GM21737 (cell line): ENCODE measurements at regions not wholly inside any gene's neighbourhood (a gene's known extent, or its start where the extent isn't known, plus 50 kb on each side); places are given as distances from the start of the nearest gene placed in this dataset.
"Not testable (repeated sequence)": the region's sequence is repeated elsewhere in the genome, so short reads cannot be mapped to it uniquely, and the experiment has no call there.

Experiments
- ATAC-seq: cut with Tn5 transposase; IDR thresholded peaks from one replicate; pipeline ENCODE4 v1.9.1; 2021; ENCODE audit warnings: mild to moderate bottlenecking, moderate library complexity; ENCODE audit not compliant: unreplicated experiment

- not testable (repeated sequence) for ATAC-seq
Measured at GRCh38 chr14:106477600-106477999, 951.2 kb downstream of the TMEM121 start.

DNA sequence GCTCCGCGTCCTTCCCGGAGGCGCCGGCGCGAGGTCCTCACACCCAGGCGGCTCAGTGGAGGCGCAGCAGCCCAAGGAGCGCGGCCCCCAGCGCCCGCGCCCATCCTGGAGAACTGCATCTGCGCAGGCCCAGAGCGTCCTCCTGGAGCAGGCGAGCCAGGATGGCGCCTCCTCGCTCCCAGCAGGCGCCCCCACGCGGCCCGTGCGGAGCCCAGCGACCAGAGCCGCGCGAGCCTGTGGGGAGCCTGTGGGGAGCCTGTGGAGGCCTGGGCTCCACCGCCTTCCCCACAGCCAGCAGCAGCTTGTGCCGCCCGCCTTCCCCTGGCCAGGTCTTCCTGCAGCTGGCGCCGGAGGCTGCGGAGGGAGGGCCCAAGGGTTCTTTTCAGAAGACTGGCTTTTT is 953.9 kb downstream of the TMEM121 start:
- ATAC-seq = not testable (repeated sequence)

DNA sequence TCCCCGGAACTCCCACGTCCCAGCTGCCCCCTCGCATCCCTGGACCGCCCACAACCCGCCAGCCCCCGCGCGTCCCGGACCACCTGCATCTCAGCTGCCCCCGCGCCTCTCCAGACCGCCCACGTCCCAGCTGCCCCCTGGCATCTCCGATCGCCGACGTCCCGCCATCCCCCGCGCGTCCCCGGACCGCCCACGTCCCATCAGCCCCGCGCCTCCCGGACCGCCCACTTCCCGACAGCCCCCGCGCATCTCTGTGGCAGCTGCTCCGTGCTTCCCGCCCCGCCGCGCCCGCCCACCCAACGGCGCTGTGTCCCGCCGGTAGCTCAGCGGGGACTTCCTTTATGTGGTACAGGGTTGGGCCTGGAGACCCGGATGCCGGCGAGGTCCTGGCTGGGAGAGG is 955.8 kb downstream of the TMEM121 start:
- not testable (repeated sequence) for ATAC-seq

DNA sequence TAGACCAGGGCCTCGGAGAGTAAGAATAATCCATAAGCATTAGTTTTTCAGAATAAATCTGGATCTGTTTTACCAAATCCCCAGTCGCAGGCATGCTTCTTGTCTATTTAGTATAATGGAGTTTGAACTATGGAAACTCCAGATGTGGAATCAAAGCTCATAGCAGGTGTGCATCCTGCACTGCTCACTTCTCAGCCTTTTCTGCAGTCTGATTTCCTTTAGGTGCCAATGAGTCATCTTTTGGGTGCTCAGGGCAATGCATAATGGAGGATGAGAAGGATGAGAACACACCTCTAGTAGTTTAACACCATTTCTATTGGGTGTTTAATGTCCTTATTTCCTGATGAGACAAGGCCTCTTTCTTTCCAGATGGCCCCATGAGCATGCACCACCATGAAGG is 961.2 kb downstream of the TMEM121 start:
- no peak for ATAC-seq

DNA sequence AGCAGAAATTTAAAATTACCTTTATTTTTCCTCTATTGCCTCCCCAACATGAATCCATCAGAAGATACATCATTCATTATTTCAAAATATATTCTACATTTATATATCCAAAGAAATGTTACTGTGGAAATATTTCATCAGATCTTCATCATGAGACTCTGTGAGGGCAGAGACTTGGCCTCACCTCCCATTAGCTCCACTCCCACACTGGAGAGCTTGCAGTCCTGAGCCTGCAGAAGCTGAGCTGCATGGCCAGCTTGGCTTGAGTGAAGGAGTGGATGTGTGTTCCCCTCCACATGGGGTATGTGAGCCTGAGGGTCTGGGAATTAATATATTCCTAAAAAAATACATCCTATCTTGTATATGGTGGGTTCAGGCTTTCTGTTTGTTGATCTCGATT is 961.9 kb downstream of the TMEM121 start:
- no peak for ATAC-seq

DNA sequence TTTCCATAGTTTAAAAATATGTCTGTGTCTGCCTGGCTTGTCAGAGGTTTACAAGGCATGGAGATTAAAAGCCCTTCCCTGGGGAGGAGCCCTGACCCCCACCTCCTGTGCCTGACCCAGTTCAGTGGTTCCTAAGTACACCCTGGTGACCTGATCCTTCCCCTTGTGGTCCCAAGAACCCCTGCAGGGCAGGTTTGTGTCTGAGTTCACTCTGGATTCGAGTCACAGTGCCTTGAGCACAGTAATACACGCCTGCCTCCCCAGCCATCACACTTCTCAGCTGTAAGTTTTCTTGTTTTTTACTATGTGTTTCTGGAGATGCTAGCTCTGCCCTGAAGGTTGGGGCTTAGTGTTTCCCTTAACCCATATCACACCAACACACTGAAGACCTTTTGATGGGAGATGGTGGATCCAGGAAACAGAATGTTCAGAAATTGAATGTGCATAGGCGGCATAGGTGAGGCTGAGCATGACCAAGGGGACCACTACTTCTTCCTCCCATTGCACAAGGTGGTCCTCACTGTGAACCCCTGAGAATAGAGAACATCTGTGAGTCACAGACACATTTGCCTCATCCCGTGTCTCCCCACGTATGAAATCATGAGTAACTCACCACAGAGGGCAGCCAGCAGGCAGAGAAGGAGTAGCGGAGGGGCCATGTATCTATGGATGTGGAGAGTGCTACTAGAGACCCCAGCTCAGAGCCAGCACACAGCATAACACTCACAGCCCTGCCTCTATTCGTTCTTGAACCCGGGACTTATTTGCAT is 962.9 kb downstream of the TMEM121 start:
- ATAC-seq = no peak

GRCh38 chr14:106490442-106490841 is 964.1 kb downstream of the TMEM121 start:
- ATAC-seq = no peak

DNA sequence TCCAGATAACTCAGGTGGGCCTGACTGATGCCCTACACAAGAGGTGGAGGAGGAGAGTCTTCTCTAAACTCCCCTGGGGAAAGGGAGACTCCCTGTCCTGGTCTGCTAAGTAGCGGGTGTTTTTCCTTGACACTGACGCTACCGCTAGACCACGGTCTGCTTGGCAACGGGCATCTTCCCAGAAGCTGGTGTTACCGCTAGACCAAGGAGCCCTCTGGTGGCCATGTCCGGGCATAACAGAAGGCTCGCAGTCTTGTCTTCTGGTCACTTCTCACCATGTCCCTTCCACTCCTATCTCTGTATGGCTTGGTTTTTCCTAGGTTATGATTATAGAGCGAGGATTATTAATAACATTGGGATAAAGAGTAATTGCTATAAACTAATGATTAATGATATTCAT is 965.5 kb downstream of the TMEM121 start:
- ATAC-seq = no peak

GRCh38 chr14:106493962-106494823 is 967.8 kb downstream of the TMEM121 start:
- no peak for ATAC-seq

DNA sequence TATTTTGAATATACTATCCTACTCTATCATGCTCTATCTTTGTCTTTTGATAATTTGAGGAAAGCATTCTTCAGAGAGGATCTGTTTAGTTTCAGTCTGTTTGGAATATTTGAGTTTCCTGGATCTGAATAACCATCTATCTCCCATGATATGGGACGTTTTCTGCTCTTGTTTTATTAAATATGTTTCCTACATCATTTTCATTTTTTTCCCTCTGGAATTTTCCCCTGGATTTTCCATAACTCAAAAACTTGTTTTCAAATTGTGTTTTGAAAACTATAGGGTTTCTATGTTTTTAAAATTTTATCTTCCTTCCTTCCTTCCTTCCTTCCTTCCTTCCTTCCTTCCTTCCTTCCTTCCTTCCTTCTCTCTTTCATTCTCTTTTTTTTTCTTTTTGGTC is 974.2 kb downstream of the TMEM121 start:
- no peak for ATAC-seq

DNA sequence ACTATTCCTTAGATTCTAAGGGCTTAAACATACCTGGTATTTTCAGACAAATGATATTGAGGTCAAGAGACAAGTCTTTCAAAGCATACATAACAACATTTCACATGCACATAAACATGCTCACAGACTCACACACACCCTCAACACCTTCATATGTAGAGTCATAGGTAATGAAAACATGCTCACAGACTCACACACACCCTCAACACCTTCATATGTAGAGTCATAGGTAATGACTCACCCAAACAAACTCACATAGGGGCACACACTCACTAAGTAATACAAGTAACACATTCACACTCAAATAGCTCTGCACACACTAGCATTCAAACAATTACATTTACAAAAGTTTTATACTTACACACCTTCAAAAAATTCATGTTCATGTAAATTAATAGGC is 975.5 kb downstream of the TMEM121 start:
- no peak for ATAC-seq

DNA sequence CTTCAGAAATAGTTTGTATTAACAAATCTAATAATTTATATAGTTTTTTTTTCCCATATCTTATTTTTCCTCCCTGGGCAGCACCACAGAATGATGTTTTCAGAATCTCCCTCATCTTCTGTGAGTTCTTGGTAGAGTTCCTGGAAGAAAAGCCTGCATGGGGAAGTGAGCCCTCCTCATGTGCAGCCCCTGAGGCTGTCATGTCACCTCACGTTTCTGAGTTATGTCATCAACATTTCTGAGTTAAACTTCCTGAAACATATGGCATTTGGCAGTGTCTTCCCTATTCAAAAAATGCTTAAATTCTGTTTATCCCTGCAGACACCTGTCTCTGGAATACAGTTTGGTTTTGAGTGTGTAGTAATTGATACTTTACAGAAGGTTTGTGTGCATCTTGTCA is 979.0 kb downstream of the TMEM121 start:
- ATAC-seq = no peak

DNA sequence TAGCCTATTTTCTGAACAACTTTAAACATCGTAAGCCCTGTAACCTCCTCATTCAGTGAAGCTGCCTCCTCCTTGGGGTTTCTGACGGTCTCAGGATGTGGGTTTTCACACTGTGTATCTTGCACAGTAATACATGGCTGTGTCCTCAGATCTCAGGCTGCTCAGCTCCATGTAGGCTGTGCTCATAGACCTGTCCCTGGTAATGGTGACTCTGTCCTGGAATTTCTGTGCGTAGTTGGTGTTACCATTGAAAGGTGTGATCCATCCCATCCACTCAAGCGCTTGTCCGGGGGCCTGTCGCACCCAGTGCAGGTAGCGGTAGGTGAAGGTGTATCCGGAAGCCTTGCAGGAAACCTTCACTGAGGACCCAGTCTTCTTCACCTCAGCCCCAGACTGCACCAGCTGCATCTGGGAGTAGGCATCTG is 980.5 kb downstream of the TMEM121 start:
- ATAC-seq = no peak

- ATAC-seq = no peak
Measured at GRCh38 chr14:106507354-106507753, 981.0 kb downstream of the TMEM121 start.

- no peak for ATAC-seq
Measured at GRCh38 chr14:106508216-106508615, 981.8 kb downstream of the TMEM121 start.

- no peak for ATAC-seq
Measured at GRCh38 chr14:106509176-106509575, 982.8 kb downstream of the TMEM121 start.

DNA sequence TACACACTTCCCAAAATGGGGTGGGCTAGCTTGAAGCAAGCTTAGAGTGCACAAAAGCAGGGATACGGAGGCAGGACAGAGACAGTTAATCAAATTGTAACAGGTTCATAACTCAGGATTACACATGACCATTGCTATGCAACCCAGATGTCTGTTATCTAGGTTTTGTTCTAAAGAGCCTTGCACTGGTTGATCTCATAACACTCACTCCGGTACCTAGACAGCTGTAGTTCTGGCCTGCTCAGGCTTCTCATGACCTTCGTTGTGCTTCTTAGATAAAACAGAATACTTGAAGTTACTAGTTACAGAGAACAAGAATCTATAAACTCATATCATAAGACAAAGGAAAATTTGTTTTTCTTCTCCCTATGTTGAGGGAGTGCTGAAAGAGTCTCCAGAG is 983.4 kb downstream of the TMEM121 start:
- ATAC-seq = no peak

- ATAC-seq = no peak
Measured at GRCh38 chr14:106511006-106511799, 984.8 kb downstream of the TMEM121 start.

- ATAC-seq = no peak
Measured at GRCh38 chr14:106511800-106512198, 985.4 kb downstream of the TMEM121 start.

- ATAC-seq = no peak
Measured at GRCh38 chr14:106513302-106513701, 986.9 kb downstream of the TMEM121 start.
